Spinal cord (tissue), 9 donors: ENCODE measurements at regions not wholly inside any gene's neighbourhood (a gene's known extent, or its start where the extent isn't known, plus 50 kb on each side); places are given as distances from the start of the nearest gene placed in this dataset.
"Not testable (repeated sequence)": the region's sequence is repeated elsewhere in the genome, so short reads cannot be mapped to it uniquely, and the experiment has no call there.

Experiments used
- DNase-seq, 6 donors: peaks; one replicate each; pipeline versions ENCODE4 v3.0.0 to v3.0.0-alpha.2; 2013 to 2015; ENCODE audit warnings: low spot score in 6 of 6, low read depth in 4 of 6
- H3K27ac ChIP-seq: one replicate; pipeline ENCODE4 v1.5.1; 2013; ENCODE audit warnings: low read depth, low read length, control low read depth
- H3K27me3 ChIP-seq: one replicate; pipeline ENCODE4 v1.6.1; 2013; ENCODE audit warnings: low read length; ENCODE audit not compliant: control insufficient read depth, insufficient read depth
- H3K36me3 ChIP-seq: one replicate; pipeline ENCODE4 v1.6.1; 2013; ENCODE audit warnings: low read length; ENCODE audit not compliant: control insufficient read depth, insufficient read depth
- H3K4me1 ChIP-seq: one replicate; pipeline ENCODE4 v1.6.1; 2013; ENCODE audit warnings: low read length; ENCODE audit not compliant: control insufficient read depth, insufficient read depth
- H3K4me3 ChIP-seq: one replicate; pipeline ENCODE4 v1.5.1; 2013; ENCODE audit warnings: low read depth, low read length, control low read depth
- H3K9me3 ChIP-seq: one replicate; pipeline ENCODE4 v1.6.1; 2013; ENCODE audit warnings: low read length; ENCODE audit not compliant: control insufficient read depth, insufficient read depth
- WGBS: methylation state at CpG from one replicate; pipeline ENCODE4 v1.1.5; 2013; ENCODE audit warnings: missing lambda C conversion rate; ENCODE audit not compliant: insufficient coverage; 5-methylcytosine and 5-hydroxymethylcytosine counted together
- donor health status: healthy.

GRCh38 chr14:105644457-105644856 is 118.1 kb downstream of the TMEM121 start:
- DNase-seq, H3K36me3 ChIP-seq: not testable (repeated sequence)
- WGBS: 86% methylated on average over 14 of the region's 19 CpGs

GRCh38 chr14:105644891-105645290 is 118.5 kb downstream of the TMEM121 start:
- not testable (repeated sequence) for DNase-seq, H3K27me3 ChIP-seq

More at GRCh38 chr14:105644457-105644856, 118.1 kb downstream of the TMEM121 start:
- H3K27ac ChIP-seq, H3K4me1 ChIP-seq, H3K27me3 ChIP-seq, H3K4me3 ChIP-seq, H3K9me3 ChIP-seq: not testable (repeated sequence)

GRCh38 chr14:105645389-105645788 is 119.0 kb downstream of the TMEM121 start:
- not testable (repeated sequence) for H3K9me3 ChIP-seq, H3K27ac ChIP-seq, H3K27me3 ChIP-seq, H3K36me3 ChIP-seq, H3K4me3 ChIP-seq, H3K4me1 ChIP-seq, DNase-seq
- no CpG with 5 or more reads among the region's 6 CpGs for WGBS

More at GRCh38 chr14:105644891-105645290, 118.5 kb downstream of the TMEM121 start:
- H3K4me1 ChIP-seq, H3K4me3 ChIP-seq, H3K9me3 ChIP-seq, H3K27ac ChIP-seq, H3K36me3 ChIP-seq: not testable (repeated sequence)
- WGBS: no CpG with 5 or more reads among the region's 14 CpGs

GRCh38 chr14:105646175-105646574 is 119.8 kb downstream of the TMEM121 start:
- 46% methylated on average over 5 of the region's 5 CpGs for WGBS
- Histone ChIP-seq H3K9me3 (no peaks in the 10 kb centered on the region), H3K4me3 (no peak overlapping the region), H3K27ac (no peak overlapping the region), H3K36me3 (no peaks in the 10 kb centered on the region), H3K4me1 (no peaks in the 10 kb centered on the region), H3K27me3 (no peaks in the 10 kb centered on the region)
- no peak for DNase-seq

GRCh38 chr14:105646711-105647281 is 120.4 kb downstream of the TMEM121 start:
- not testable (repeated sequence) for H3K36me3 ChIP-seq, H3K9me3 ChIP-seq, DNase-seq, H3K4me1 ChIP-seq, H3K27me3 ChIP-seq, H3K4me3 ChIP-seq, H3K27ac ChIP-seq
- 65% methylated on average over 7 of the region's 7 CpGs for WGBS

GRCh38 chr14:105647426-105647783 is 121.0 kb downstream of the TMEM121 start:
- WGBS: 66% methylated on average over 7 of the region's 7 CpGs
- H3K4me3 ChIP-seq, H3K36me3 ChIP-seq, H3K27me3 ChIP-seq, H3K27ac ChIP-seq, H3K9me3 ChIP-seq, DNase-seq, H3K4me1 ChIP-seq: not testable (repeated sequence)

- no peaks in the 10 kb centered on the region for H3K9me3 ChIP-seq
- no peak overlapping the region for H3K27ac ChIP-seq
- no peaks in the 10 kb centered on the region for H3K27me3 ChIP-seq
- 87% methylated on average over 29 of the region's 30 CpGs for WGBS
- no peaks in the 10 kb centered on the region for H3K36me3 ChIP-seq
- H3K4me1 ChIP-seq: no peaks in the 10 kb centered on the region
- no peak for DNase-seq
- no peak overlapping the region for H3K4me3 ChIP-seq
Observed at GRCh38 chr14:105647784-105648608, 121.6 kb downstream of the TMEM121 start.

GRCh38 chr14:105648609-105649535 is 122.5 kb downstream of the TMEM121 start:
- not testable (repeated sequence) for DNase-seq, H3K4me3 ChIP-seq, H3K4me1 ChIP-seq, H3K36me3 ChIP-seq, H3K9me3 ChIP-seq, H3K27me3 ChIP-seq, H3K27ac ChIP-seq
- 75% methylated on average over 8 of the region's 13 CpGs for WGBS

- 92% methylated on average over 4 of the region's 8 CpGs for WGBS
- H3K4me1 ChIP-seq, DNase-seq, H3K27me3 ChIP-seq, H3K4me3 ChIP-seq, H3K36me3 ChIP-seq, H3K27ac ChIP-seq, H3K9me3 ChIP-seq: not testable (repeated sequence)
Observed at GRCh38 chr14:105652317-105652716, 125.9 kb downstream of the TMEM121 start.
